OCI-M1 (cell line): ENCODE measurements at regions not wholly inside any gene's neighbourhood (a gene's known extent, or its start where the extent isn't known, plus 50 kb on each side); places are given as distances from the start of the nearest gene placed in this dataset.
"Not testable (repeated sequence)": the region's sequence is repeated elsewhere in the genome, so short reads cannot be mapped to it uniquely, and the experiment has no call there.

ENCODE experiments used
- DNase-seq: peaks from one replicate; lab custom pipeline; 2025; lab: John Stamatoyannopoulos, UW

DNA sequence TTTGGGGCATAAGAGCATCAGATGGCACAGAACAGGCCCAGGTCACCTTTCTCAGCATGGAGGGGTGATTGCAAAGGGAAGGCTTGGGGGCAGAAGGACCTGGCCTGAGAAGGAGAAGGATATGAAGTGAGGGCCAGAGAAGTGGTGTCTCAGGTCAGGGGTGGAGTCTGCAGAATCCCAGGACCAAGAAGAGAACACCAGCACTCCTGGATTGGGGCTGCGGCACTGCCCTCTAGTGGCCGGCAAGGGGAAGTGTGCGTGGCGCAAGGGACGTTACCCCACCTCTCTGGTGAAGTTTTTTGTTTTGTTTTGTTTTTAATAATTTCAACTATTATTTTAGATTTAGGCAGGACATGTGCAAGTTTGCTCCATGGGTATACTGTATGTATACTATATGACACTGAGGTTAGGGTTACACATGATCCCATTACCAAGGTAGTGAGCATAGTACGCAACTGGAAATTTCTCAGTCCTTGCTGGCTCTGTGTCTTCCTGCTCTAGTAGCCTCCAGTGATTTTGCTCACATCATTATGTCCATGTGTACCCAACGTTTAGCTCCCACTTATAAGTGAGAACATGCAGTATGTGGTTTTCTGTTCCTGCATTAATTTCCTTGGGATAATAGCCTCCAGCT, 1548.6 kb downstream of the EFNA5 start:
- DNase-seq: peak; percentile 52

DNA sequence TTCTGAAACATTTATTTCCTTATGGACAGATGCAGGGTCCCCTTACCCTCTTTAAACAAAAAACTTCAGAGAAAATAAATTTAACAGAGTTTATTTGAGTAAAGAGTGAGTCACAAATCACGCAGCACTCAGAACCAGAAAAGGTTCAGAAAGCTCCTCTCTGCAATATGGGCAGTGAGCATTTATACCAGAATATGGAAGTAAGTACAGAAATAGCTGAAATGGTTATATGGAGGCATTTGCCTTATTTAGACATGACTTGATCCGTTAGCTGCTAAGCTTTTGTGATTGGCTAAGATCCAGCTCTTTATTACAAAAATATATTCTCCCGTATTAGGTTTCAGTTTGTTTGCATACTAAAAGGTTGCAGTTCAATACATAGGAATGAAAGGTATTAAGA, 1554.1 kb downstream of the EFNA5 start:
- DNase-seq: no peak

DNA sequence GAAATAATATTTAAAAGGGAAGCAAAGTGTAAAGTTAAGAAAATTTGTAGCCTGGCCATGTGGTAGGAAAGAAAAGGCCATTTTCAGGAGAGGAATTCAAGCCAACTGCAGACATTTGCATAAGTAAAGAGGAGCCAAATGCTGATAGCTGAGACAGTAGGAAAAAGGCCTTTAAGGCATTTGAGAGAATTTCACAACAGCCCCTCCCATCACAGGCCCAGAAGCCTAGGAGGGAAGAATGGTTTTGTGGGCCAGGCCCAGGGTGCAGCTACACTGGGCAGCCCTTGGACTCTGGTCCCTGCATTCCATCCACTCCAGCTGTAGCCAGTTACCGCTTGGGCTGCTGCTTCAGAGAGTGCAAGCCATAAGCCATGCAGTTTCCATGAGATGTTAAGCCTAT, 1556.8 kb downstream of the EFNA5 start:
- no peak for DNase-seq

DNA sequence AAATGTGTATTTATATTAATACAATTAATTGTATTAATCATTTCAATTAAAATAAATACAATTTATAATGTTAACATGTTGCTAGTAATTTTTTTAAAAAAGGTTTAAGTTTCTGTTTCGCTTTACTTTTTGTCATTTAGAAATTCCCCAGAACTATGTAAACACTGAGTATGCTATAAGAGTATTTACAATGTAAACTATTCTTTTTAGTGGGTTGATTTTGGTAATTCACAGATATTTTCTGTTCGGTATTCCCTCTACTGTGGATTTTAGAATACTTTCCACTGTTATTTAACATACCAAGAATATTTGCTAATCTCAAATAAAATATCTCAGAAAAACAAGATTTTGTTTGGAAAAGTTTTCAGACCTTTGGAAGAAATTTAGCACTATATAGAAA, 1564.4 kb downstream of the EFNA5 start:
- DNase-seq: no peak

DNA sequence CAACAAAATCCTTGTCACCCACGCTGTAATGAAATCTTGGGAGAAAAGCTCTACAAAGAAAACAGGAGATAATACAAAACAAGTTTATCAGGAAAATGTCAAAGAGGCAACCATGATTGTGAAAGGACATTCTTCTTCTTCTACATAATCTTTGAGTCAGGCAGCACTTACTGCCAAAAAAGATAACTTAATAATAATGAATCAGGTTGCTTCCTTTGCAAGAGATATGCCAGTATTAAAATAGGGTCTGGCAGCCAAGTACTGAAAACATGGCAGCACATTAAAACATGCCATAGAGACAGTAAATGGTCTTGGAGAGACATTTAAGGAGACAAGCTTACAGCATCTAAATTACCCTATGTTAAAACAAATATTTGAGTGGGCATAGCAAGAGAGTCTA, 1573.4 kb downstream of the EFNA5 start:
- DNase-seq: no peak

DNA sequence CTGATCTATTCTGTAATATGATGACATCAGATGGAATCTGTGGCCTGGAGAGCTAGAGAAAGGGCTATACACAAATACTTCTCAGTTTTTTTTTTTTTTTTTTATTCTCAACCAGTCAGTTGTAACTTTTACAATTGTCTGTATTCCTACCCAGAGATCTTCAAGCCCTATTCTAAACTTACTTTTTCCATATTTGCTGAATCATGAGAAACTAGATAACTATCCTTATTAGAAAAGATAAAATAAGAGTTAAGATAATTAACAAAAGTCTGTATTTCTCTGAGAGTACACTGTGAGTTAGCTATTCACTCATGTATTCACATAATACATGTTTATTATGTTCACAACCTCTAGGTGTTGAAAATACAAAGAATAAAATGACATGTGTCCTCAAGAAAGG, 1575.9 kb downstream of the EFNA5 start:
- DNase-seq: no peak

DNA sequence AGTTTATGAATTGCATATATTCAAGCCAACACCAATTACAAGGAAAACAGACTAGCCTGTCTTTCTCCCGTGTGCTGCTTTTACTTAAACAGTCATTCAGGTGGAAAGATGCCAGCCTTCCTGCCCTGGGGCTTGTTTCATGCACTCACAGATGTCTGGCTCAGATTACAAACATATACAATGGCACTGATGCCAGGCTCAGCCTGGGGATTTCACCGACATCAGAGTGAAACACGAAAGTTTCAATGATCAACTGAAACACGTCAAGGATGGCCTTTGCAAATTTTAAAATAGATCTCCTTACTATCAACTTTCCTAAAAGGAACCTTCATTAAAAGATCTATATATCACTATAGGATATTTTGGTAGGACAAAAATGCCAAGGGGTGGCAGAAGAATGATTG, 1576.5 kb downstream of the EFNA5 start:
- DNase-seq: no peak

DNA sequence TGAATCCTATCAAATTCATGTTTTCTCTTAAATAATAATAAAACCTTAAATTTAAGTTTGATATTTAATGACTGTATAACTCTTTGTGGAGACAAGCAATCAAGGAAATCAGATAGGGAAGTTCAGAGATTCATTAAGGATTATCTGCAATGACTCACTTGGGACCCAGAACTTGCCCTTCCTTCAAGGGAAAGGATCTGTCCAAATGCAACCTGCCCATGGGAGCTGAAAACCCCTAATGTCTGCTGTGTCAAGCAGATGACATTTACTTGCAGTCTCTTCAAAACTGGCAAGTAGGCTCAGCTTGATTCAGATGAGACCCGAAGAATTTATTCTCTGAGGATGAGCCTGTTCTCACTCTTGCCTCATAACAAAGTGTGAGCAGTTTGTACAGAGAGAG, 1577.6 kb downstream of the EFNA5 start:
- no peak for DNase-seq

DNA sequence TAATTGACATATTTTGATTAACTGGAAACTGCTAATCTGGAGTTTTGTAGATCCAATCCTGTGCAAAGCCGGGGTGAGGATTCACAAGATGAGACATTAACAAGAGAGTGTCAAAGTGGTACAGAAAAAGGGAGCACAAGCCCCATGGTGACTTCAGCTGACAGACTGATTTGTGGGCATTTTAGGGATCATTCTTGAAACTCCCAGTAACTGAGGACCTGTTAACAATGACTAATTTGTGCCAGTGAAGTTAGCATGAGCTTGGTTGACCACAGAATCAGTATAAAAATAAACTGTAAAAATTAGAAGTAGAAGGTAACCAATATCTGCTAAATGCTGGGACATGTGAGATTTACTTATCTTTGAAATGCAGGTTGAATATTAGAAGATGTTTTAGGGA, 1578.3 kb downstream of the EFNA5 start:
- DNase-seq: peak; percentile 20

DNA sequence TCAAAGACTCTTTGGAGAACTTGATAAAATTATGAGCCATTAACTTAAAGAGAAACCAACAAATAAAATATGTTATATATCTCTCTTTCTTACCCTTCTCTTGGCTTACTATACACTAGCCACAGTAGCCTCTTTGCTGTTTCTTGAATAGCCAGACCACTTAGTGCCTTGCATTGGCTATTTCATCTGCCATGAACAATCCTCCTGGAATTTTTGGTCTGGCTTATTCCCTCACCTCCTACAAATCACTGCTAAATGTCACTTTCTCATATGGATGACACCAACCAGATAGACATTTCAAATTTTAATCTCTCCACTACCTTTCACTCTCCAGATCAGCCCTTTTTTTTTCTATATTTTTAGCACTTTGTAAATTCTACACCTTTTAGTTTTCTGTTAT, 1581.7 kb downstream of the EFNA5 start:
- no peak for DNase-seq

DNA sequence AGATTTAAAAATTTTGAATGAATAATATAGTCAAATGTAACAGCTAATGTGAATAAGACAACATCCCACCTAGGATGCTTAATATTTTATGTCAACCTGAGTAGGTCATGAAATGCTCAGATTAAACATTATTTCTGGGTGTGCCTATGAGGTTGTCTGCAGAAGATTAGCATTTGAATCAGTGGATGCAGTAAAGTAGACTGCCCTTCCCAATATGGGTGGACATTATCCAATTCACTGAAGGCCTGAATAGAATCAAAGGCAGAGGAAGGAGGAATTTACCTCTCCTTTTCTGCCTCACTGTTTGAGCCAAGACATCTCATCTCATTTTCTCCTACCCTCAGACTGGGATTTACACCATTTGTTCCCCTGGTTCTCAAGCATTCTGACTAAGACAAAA, 1582.3 kb downstream of the EFNA5 start:
- DNase-seq: no peak

DNA sequence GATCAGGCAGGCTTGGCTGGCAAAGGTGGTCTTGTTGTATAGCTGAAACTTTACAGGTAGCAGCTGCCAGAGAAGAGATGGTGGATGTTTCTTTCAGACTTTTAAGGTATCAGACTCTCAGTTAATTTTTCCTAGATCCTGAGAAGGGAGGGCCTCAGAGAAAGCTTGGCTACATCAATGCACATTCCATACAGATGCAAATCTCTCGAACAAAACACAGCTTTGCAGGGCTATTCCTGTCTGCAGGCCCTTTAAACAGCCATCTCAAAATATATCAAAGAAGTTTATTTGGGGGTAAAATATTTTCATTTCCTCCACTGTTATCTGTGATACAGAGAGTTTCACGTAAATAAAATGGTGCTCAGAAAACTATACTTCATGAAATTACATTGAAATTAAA, 1584.4 kb downstream of the EFNA5 start:
- no peak for DNase-seq

DNA sequence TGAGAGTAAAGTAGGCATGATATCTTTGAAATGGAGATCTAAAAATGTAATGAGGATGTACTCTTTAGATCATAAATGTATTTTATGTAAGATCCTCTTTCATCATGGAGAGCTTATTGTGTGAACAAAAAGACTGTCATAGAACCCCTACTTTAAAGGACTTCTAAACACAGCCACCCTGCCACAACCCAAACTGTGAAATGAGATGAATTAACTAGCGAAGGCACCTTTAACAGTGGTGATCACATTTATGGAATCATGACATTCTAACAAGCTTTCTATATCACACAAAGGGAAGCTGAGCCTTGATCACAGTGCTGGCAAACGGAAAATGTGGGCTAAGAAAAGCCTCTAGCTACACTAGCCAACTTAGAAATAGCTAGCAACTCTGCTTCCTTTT, 1585.2 kb downstream of the EFNA5 start:
- DNase-seq: no peak

DNA sequence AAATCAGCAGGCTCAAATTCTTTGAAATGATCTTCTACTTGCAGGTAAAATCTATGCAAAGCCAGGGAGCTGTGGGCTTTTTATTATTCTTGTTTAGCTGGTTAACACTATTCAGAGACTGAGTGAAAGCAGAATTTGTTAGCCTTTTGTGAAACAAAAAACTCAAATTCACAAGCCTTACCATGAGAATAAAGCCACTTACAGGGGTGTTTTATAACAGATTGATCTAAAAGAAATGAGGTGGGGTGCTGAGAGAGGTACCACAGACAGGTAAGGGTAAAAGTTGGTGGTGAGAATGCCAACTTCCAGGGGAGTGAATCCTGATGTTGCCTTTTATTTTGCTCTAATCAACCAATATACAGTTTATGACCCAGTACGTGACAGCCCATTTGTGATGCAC, 1585.6 kb downstream of the EFNA5 start:
- DNase-seq: no peak

DNA sequence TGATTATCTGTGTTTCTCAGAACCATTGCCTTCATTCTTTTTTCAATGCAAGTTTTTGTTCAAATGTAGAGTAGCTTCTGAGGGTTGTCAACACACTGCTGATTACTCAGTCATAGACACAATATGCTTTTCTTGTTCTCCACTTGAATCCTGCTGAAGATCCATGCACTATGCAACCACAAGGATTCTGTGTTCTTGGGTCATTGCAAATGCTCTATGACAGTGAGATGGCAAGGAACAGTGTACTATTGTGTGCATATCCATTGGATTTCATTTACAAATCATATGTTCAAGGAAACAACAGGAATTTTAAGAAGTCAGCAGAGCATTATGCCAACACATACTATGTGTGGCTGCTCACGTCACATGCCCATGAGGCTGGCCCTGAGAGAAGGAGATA, 1590.2 kb downstream of the EFNA5 start:
- peak; percentile 30 for DNase-seq

DNA sequence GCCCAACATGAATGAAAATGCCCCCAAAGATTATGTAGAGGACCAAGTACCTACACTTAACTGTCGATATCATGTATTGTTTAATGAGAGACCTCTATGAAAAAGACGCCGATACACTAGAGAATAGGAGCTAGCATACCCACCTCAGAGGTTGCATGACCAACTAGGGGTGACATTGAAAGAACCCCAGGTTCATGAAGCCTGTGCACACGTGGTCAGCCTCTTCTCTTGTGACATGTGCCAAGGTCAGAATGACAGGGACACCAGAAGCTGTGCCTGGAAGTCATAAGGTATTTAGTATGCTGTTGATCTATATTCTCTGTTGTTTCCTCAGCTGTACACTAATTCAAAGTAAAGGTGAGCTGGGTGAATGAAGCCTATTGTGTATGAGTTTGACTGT, 1594.1 kb downstream of the EFNA5 start:
- no peak for DNase-seq

DNA sequence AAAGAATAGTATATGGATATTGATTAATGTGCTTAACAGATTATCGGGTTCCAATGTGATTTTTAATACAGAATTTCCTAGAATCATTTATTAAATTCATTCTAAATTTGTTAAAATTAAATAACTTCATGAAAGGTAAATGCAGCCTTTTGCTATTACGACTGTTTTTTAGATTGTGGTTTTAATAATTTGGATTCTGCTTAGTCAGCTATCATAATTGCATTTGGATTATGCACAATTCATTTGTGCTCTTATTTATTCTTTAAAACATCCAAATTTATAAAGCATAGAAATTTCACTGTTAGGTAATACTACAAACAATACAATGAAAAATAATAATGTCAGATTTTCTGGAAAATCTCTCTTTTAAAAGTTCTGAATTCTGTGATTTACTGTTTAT, 1598.5 kb downstream of the EFNA5 start:
- DNase-seq: no peak

DNA sequence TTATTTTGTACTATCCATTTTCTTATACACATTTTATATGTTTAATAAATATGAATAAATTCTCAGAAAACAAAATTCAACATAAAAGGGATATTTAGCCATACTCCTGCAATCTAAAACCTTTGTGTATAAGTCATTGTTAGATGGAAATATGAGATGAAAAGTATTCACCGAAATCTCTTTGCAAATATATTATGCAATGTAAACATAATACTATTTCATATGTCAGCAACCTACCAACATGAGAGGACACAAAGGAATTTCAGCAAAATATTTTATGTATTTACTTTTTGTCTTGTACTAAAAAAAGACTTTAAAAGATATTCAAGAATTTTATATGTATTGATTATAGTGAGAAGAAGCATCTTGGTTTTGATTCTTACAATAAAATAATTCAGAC, 1623.4 kb downstream of the EFNA5 start:
- no peak for DNase-seq

DNA sequence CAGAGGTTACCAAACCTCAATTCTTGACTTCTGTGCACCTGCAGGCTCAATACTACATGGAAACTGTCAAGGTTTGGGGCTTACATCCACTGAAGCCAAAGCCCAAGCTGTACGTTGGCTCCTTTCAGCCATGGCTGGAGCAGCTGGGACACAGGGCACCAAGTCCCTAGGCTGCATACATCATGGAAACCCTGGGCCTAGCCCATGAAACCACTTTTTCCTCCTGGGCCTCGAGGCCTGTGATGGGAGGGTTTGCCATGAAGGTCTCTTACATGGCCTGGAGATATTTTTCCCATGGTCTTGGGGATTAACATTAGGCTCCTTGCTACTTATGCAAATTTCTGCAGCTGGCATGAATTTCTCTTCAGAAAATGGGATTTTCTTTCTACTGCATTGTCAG, 1638.7 kb downstream of the EFNA5 start:
- not testable (repeated sequence) for DNase-seq

DNA sequence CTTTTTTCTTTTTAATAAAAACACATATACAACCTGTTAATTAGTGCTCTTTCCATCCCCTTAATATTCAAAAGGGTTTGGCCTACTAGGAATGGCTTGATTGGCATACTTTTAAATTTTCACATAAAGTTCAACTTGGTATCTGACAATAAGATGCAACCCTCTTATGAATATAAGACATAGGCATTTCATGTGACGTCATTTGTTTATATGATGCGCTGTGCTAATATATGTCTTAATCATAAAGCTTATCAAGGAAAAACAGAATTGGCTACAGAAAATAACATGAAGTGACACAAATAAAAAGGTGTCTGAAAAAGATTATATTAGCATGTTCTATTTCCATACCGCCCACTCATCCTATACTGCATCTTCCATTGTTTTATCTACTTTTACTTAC, 1642.4 kb downstream of the EFNA5 start:
- DNase-seq: no peak

DNA sequence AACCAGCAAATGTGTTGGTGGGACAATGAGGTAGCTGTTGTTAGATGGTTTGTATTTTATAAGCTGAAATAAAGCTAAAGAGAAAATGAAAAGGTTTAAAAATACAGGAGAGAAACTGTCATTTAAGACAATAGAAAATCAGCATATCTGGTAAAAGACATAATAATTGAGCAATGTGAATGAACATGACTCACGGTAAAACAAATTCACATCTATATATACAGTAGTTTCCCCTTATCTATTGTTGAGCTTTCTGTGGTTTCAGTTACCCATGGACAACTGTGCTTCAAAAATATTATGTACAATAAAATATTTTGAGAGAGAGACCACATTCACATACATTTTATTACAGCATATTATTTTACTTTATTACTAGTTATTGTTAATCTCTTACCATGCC, 1649.8 kb downstream of the EFNA5 start:
- DNase-seq: peak; percentile 59

DNA sequence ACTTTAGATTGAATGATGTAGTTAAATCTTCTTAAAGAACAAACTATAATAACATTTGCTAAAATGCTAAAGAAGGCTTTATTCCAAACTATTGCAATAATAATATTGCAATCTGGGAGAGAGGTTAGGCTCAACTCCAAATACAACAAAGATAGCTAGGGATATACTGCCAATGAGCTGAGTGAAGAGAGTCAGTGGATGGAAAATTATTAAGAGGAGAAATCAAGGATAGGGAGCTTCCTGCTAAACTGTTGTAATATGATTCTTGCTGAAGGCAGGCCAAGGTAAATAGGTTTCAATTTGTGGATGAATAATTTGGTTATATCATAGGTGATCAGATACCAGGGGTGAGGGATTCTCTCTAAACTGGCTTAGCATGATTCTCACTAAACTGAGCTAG, 1651.5 kb downstream of the EFNA5 start:
- DNase-seq: no peak

DNA sequence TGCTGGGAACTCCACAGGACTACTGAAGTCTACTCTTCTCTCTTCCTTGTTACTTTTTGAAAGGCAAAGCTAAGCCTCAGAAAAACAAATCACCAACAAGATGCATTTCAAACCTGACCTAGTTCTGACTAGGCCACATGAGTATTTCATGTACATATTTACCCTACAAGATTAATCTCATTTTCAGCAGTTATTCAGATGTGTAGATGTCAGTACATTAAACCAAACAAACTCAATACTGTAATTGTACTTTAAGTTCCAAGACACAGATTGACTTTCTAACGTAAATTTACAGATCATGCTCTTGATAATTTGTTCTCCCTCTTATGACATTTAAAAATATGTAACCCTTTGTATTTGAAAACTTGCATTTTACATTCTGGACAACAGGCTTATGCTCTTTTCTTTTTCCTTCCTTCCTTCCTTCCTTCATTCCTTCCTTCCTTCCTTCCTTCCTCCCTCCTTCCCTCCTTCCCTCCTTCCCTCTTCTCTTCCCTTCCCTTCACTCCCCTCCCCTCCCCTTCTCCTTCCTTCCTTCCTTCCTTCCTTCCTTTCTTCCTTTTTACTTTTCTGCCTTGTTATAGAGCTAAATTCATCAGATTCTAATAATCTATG, 1653.4 kb downstream of the EFNA5 start:
- DNase-seq: no peak

DNA sequence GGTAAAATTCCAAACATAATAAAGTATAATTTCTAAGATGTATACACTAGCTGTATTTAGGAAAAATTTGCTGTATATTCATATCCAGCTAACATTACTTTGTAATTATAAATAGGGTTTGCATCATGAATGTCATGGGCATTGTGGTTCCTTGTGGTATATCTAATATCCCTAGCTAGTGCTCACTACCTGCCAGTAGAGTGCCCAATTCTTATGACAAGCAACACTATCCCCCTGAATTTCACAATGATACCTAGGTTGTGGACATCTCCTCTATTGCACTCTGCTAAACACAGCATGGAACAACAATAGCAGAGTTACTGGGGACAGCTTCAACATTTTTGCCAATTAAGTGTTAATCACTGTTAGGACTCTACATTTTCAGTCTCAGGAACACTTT, 1656.5 kb downstream of the EFNA5 start:
- DNase-seq: no peak
